H9 (cell line): ENCODE measurements at regions not wholly inside any gene's neighbourhood (a gene's known extent, or its start where the extent isn't known, plus 50 kb on each side); places are given as distances from the start of the nearest gene placed in this dataset.

Experiments
- DNase-seq: peaks from one replicate; pipeline ENCODE4 v3.0.0-alpha.2; 2017
- H2AFZ ChIP-seq: one replicate; pipeline ENCODE4 v1.6.1; 2013; ENCODE audit warnings: mild to moderate bottlenecking, low read length, control low read depth, moderate library complexity
- H2AK5ac ChIP-seq: 2 replicates; pipeline ENCODE4 v1.6.1; 2013; ENCODE audit warnings: low read length, control low read depth, mixed read lengths; ENCODE audit not compliant: insufficient read length
- H2BK120ac ChIP-seq: one replicate; pipeline ENCODE4 v1.6.1; 2013; ENCODE audit warnings: low read depth, mild to moderate bottlenecking, low read length, control low read depth, inconsistent platforms; ENCODE audit not compliant: poor library complexity, severe bottlenecking
- H2BK12ac ChIP-seq: 2 replicates; pipeline ENCODE4 v1.6.1; 2013; ENCODE audit warnings: low read length, control low read depth, mixed read lengths, low read depth; ENCODE audit not compliant: insufficient read length
- H2BK15ac ChIP-seq: 2 replicates; pipeline ENCODE4 v1.6.1; 2013; ENCODE audit warnings: low read depth, low read length, control low read depth
- H2BK20ac ChIP-seq: one replicate; pipeline ENCODE4 v1.6.1; 2013; ENCODE audit warnings: low read depth, mild to moderate bottlenecking, low read length, control low read depth, inconsistent platforms; ENCODE audit not compliant: poor library complexity, severe bottlenecking
- H2BK5ac ChIP-seq: 2 replicates; pipeline ENCODE4 v1.6.1; 2013; ENCODE audit warnings: low read length, control low read depth, mixed read lengths; ENCODE audit not compliant: insufficient read length
- H3K14ac ChIP-seq: 2 replicates; pipeline ENCODE4 v1.6.1; 2013; ENCODE audit warnings: low read length, control low read depth; ENCODE audit not compliant: insufficient read depth
- H3K18ac ChIP-seq: 2 replicates; pipeline ENCODE4 v1.6.1; 2013; ENCODE audit warnings: low read depth, mild to moderate bottlenecking, mixed read lengths, low read length, control low read depth; ENCODE audit not compliant: insufficient read length
- H3K23ac ChIP-seq: 2 replicates; pipeline ENCODE4 v1.6.1; 2013; ENCODE audit warnings: low read length, control low read depth, mixed read lengths, low read depth; ENCODE audit not compliant: insufficient read length
- H3K23me2 ChIP-seq: 2 replicates; pipeline ENCODE4 v1.6.1; 2013; ENCODE audit warnings: low read depth, mild to moderate bottlenecking, mixed read lengths, low read length, control low read depth; ENCODE audit not compliant: insufficient read length, poor library complexity, severe bottlenecking
- H3K27ac ChIP-seq: 2 replicates; pipeline ENCODE4 v1.5.1; 2013; ENCODE audit warnings: low read length, control low read depth, mixed read lengths, low read depth; ENCODE audit not compliant: insufficient read length
- H3K27me3 ChIP-seq: 2 replicates; pipeline ENCODE4 v1.6.1; 2013; ENCODE audit warnings: low read length, control low read depth, inconsistent platforms; ENCODE audit not compliant: insufficient read depth
- H3K4ac ChIP-seq: 2 replicates; pipeline ENCODE4 v1.6.1; 2013; ENCODE audit warnings: low read depth, mild to moderate bottlenecking, control low read depth, inconsistent platforms, low read length, moderate library complexity
- H3K4me1 ChIP-seq: 2 replicates; pipeline ENCODE4 v1.6.1; 2013; ENCODE audit warnings: low read length, control low read depth, inconsistent platforms; ENCODE audit not compliant: insufficient read depth
- H3K4me2 ChIP-seq: 2 replicates; pipeline ENCODE4 v1.6.1; 2013; ENCODE audit warnings: low read length, control low read depth, mixed read lengths; ENCODE audit not compliant: insufficient read length, insufficient read depth
- H3K56ac ChIP-seq: 2 replicates; pipeline ENCODE4 v1.6.1; 2013; ENCODE audit warnings: low read depth, mild to moderate bottlenecking, mixed read lengths, low read length, control low read depth; ENCODE audit not compliant: insufficient read length
- H3K79me1 ChIP-seq: 2 replicates; pipeline ENCODE4 v1.6.1; 2013; ENCODE audit warnings: low read depth, mild to moderate bottlenecking, moderate library complexity, low read length, control low read depth, inconsistent platforms; ENCODE audit not compliant: insufficient read depth, poor library complexity, severe bottlenecking
- H3K79me2 ChIP-seq: 2 replicates; pipeline ENCODE4 v1.6.1; 2013; ENCODE audit warnings: low read length, control low read depth, inconsistent platforms; ENCODE audit not compliant: insufficient read depth
- H3K9ac ChIP-seq: 2 replicates; pipeline ENCODE4 v1.6.1; 2013; ENCODE audit warnings: low read length, control low read depth, mixed read lengths; ENCODE audit not compliant: insufficient read length; ENCODE audit errors: extremely low read depth
- H3K9me3 ChIP-seq: one replicate; pipeline ENCODE4 v1.6.1; 2013; ENCODE audit warnings: low read depth, low read length, inconsistent platforms; ENCODE audit not compliant: control insufficient read depth
- H3T11ph ChIP-seq: one replicate; pipeline ENCODE4 v1.6.1; 2013; ENCODE audit warnings: mild to moderate bottlenecking, low read length, control low read depth, inconsistent platforms
- H4K20me1 ChIP-seq: one replicate; pipeline ENCODE4 v1.6.1; 2013; ENCODE audit not compliant: control insufficient read depth, insufficient read length, insufficient read depth
- H4K5ac ChIP-seq: 2 replicates; pipeline ENCODE4 v1.6.1; 2013; ENCODE audit warnings: low read depth, mild to moderate bottlenecking, mixed read lengths, low read length, control low read depth; ENCODE audit not compliant: insufficient read length
- H4K8ac ChIP-seq: replicated peaks from 2 replicates; pipeline ENCODE4 v1.6.1; 2013; ENCODE audit warnings: low read length, control low read depth, mixed read lengths, low read depth; ENCODE audit not compliant: insufficient read length
- H4K91ac ChIP-seq: 2 replicates; pipeline ENCODE4 v1.6.1; 2013; ENCODE audit warnings: low read depth, mild to moderate bottlenecking, moderate library complexity, mixed read lengths, low read length, control low read depth; ENCODE audit not compliant: insufficient read length
- H3K27ac Mint-ChIP-seq, 3 experiments: 2 replicates in 2 of 3; 3 replicates in 1 of 3; pipeline ENCODE4 v1.8.0; 2020 to 2021; ENCODE audit warnings: mixed read lengths in 3 of 3, mild to moderate bottlenecking in 1 of 3, moderate library complexity in 1 of 3
- H3K27me3 Mint-ChIP-seq: 2 replicates; pipeline ENCODE4 v1.8.0; 2021; ENCODE audit warnings: low read depth, mild to moderate bottlenecking, moderate library complexity, mixed read lengths
- H3K36me3 Mint-ChIP-seq, 3 experiments: 2 replicates in 2 of 3; 3 replicates in 1 of 3; pipeline ENCODE4 v1.8.0; 2020 to 2021; ENCODE audit warnings: low read depth in 3 of 3, mixed read lengths in 3 of 3; ENCODE audit not compliant: insufficient read depth in 1 of 3
- H3K4me1 Mint-ChIP-seq, 2 experiments: 2 replicates each; pipeline ENCODE4 v1.8.0; 2020; ENCODE audit warnings: mixed read lengths in 2 of 2
- H3K4me3 Mint-ChIP-seq, 2 experiments: 2 replicates in 1 of 2; 3 replicates in 1 of 2; pipeline ENCODE4 v1.8.0; 2020 to 2021; ENCODE audit warnings: mild to moderate bottlenecking in 2 of 2, mixed read lengths in 2 of 2, moderate library complexity in 1 of 2
- H3K9me3 Mint-ChIP-seq, 2 experiments: 2 replicates in 1 of 2; 3 replicates in 1 of 2; pipeline ENCODE4 v1.8.0; 2020; ENCODE audit warnings: mild to moderate bottlenecking in 2 of 2, mixed read lengths in 2 of 2, moderate library complexity in 1 of 2
- CTCF ChIP-seq: fragments of 200-600 bp; sonication (generic); conservative IDR thresholded peaks from 3 replicates; pipeline ENCODE4 v1.8.0; 2021; ENCODE audit warnings: antibody characterized with exemption, mild to moderate bottlenecking
- WGBS: extraction: QIAGEN DNeasy Blood & Tissue Kit; methylation state at CpG from one replicate; pipeline ENCODE4 v1.1.7; 2013; ENCODE audit warnings: missing lambda C conversion rate, low lambda C conversion rate, mixed read lengths; ENCODE audit not compliant: insufficient read length; ENCODE audit errors: extremely low coverage; 5-methylcytosine and 5-hydroxymethylcytosine counted together

- Histone ChIP-seq H3K27ac (no peak overlapping the region), H3K18ac (no peak overlapping the region), H2BK5ac (no peak overlapping the region), H2AK5ac (no peak overlapping the region), H3K4ac (no peak overlapping the region), H3K9me3 (no peaks in the 10 kb centered on the region), H3K79me1 (no peaks in the 10 kb centered on the region), H3K9ac (no peak overlapping the region), H3K23ac (no peak overlapping the region), H3K79me2 (no peaks in the 10 kb centered on the region), H2BK12ac (no peak overlapping the region), H3K23me2 (no peaks in the 10 kb centered on the region), H3K56ac (no peak overlapping the region), H3T11ph (no peak overlapping the region), H3K4me2 (no peak overlapping the region), H3K27me3 (no peaks in the 10 kb centered on the region), H2BK120ac (no peak overlapping the region), H2AFZ (no peak overlapping the region), H3K14ac (no peak overlapping the region), H3K4me1 (no peaks in the 10 kb centered on the region), H4K20me1 (no peaks in the 10 kb centered on the region), H4K8ac (no peak overlapping the region), H4K5ac (no peak overlapping the region), H2BK20ac (no peak overlapping the region), H4K91ac (no peak overlapping the region), H2BK15ac (no peak overlapping the region)
- no peaks in the 10 kb centered on the region for H3K4me1 Mint-ChIP-seq
- no peaks in the 10 kb centered on the region for H3K27me3 Mint-ChIP-seq
- no peak overlapping the region for H3K27ac Mint-ChIP-seq
- no peak overlapping the region for H3K4me3 Mint-ChIP-seq
- WGBS, result no CpG with 5 or more reads among the region's 1 CpG
- no peak for TF ChIP-seq CTCF
- H3K36me3 Mint-ChIP-seq, result no peaks in the 10 kb centered on the region
- no peak for DNase-seq
- H3K9me3 Mint-ChIP-seq, result no peaks in the 10 kb centered on the region
Measured at GRCh38 chr4:126465341-126465740, 1150.6 kb downstream of the FAT4 start.
